Right kidney (tissue), 1 donor: ENCODE measurements at regions not wholly inside any gene's neighbourhood (a gene's known extent, or its start where the extent isn't known, plus 50 kb on each side); places are given as distances from the start of the nearest gene placed in this dataset.

ENCODE experiments used
- DNase-seq: peaks from one replicate; pipeline ENCODE4 v3.0.0-alpha.2; 2016

- DNase-seq: no peak
Observed at GRCh38 chr2:60157283-60157682, 396.2 kb downstream of the BCL11A start.

DNA sequence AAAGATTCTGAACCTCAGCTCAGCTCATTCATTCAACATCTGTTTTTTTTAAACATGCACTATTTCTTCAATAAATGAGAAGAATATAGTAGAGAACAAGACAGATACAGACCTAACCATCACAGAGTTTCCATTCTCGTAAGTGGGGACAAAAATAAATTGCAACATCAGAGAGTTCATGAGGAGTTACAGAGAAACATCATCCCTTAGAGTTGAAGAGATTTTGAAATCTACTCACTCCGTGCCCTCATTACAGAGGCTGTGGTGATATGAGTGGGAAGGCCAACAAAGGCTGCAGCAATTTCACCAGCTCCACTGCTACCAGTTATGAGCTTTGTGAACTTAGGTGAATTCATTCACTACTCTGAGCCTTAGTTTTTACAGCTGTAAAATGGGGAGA, 399.3 kb downstream of the BCL11A start:
- DNase-seq: no peak

DNA sequence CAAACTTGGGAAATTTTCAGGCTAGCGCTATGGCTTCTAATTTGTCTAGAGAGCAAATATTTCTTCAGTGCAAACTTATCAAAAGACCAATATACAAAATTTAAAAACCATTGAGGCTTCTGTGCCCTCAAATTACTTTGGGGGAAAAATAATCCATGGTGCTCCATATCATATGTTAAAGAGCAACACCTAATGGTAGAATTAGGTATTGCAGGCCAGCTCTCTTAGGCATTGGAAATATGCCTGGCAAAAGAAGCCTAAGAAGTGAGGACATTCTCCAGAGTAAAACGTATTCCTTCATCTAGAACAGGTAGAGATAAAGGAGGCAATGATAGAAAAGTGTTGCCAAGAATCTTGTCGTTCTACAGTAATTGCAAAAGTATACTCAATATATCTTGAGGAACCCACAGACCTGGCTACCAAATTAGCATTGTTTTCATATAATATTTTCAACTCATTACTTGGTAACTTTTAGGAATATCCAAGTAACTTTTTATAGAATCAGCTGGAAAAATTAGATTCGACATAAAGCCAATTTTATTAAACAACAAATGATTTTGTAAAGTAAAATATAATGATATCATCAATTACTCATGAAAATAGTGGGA, 401.1 kb downstream of the BCL11A start:
- DNase-seq: no peak

GRCh38 chr2:60149176-60149575, 404.3 kb downstream of the BCL11A start:
- no peak for DNase-seq

- no peak for DNase-seq
Observed at GRCh38 chr2:60148716-60149115, 404.7 kb downstream of the BCL11A start.

DNA sequence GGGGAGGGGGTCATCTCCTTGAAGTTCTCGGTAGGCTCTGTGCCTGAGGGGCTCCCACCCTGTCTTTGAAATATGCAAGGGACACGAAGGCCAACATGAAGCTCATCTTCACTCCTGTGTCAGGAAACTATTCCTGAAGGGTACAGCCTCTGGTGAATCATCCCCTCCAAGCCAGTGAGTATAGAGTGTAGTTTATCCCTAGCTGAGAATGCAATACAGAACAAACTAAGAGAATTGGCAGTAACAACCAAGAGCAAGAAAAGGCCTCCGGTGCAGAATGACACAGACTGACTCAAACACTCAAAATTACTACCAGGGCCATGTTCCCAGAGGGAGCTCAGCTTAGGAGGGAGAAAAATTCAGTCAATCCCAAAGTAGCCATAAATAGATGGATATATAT, 413.3 kb downstream of the BCL11A start:
- DNase-seq: no peak

DNA sequence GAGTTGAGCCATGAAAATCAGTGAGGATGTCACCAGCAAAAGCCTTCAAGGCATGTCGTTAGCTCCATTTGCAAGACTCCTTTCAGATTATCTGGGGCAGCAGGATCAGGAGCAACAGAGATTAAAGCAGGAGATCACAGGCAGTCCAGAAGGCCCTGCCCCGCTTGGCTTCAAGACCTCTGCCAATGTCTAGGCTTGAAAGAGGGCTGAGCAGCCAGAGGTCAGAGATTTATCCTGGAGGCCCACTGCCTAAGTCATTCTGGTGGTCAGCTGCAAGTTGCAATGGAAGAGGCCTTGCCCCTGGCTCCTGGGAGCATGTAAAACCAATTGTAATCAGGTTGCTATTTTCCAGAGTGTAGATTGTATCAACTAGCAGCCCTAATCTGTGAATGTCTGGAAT, 416.5 kb downstream of the BCL11A start:
- DNase-seq: no peak

GRCh38 chr2:60127191-60127590, 426.3 kb downstream of the BCL11A start:
- DNase-seq: no peak

GRCh38 chr2:60125611-60126426, 427.6 kb downstream of the BCL11A start:
- no peak for DNase-seq

DNA sequence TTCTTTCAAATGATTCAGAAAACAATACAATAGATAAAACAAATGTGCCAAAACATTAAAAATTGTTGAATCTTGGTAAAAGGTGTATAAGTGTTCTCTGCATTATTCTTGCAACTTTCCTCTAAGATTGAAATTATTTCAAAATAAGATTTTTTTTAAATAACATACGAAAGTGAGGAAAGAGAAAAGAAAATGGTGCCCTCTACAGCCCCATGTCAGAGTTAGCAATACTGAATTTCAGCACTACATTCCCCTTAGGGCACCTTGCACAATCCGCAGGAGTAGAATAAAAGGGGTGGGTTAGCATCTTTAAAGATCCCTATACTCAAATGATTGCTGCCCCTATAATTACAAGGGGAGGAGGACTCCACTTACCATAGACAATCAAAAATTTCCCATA, 433.7 kb downstream of the BCL11A start:
- no peak for DNase-seq

DNA sequence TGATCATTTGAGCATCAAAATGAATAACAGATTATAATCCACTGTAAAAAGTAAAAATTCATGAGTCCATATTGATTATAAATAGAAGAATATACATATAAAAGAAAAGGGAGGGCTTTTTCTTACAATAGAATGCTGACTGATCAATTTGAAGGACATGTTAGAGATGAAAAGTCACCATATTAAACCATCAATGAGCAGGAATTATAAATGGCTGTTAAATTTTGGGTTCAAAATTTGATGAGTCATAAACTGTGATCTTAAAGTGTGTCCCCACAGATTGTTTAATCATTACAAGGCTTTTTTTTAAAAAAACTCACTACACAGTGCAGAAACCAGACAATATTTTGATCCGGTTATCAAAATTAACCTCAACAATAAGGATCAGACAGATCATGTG, 434.5 kb downstream of the BCL11A start:
- no peak for DNase-seq

DNA sequence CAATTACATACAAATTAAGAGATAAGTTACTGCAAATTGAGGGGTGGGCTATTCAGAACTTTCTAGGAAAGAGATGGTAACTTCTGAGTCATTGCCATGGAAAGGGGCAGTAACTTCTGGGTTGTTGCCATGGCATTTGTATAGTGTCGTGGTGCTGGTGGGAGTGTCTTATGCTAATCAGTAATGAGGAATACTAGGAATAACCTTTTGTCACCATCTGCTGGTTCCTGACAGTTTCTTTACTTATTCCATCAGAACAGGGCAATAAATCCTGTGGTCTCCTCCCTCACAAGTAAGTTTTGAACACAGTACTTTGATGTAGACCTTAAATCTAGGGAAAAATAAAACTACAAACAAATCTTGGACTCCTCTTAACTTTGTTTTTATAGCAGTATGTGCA, 435.4 kb downstream of the BCL11A start:
- no peak for DNase-seq

GRCh38 chr2:60116161-60116875, 437.1 kb downstream of the BCL11A start:
- no peak for DNase-seq

DNA sequence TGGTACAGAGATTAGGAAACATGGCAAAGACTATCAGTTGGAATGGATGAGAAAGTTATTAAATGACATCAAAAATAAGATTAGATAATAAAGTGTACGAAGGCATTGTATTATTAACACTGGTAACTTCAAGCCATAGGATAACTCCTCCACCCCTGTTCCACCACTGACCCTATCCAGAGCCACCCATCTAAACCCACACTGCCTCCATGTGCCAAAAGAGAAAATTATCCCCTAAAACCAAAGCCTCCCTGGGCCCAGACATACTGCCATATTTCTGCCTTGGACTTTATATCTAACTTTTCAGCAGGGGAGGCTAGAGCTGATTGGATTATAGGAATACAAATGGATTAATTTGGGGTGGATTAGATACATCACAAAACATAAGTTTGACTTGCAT, 443.7 kb downstream of the BCL11A start:
- no peak for DNase-seq

- no peak for DNase-seq
Observed at GRCh38 chr2:60106836-60107529, 446.5 kb downstream of the BCL11A start.

GRCh38 chr2:60105906-60106305, 447.5 kb downstream of the BCL11A start:
- DNase-seq: no peak

DNA sequence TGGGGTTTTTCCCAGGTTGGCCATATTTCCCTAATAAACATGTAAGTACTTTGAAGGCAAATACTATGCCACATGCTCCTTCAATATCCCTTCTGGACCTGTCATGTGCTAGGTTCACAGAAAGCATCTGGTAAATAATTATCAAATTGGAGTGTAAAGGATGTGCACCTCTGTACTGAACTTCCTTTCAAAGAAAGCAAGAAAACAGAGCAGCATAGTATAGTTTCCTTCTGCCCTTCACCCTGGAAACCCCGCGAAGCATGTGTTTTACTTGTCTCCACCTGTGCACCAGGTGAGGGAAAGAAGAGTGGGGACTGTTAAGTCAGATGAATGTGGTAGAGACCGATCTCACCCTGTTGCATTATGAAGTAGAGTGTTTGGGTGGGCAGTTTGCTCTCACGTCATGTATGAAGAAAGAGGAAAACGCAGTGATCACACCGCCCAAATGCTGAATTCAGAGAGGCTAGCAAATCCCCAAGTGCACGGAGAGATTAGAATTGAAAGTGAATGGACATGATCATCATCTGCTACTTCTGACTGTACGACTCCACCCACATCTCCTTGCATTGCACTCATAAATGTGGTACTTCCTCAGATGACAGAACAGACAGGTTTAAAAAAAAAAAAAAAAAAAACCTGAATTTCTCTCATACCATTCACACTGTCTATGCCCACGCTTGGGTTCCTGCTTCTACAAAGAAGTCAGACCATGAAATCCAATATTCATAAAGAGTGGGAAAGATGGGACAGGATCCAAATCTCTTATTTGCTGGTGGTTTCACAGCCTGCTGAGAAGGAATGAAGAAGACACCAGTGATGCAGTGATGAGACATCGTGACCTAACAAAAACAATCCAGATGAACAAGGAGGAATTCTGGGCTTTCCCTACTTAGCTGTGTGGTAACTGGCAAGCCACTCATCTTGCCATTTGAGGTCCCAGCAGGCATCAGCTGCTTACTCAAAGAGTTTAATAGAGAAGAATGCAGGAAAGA, 448.6 kb downstream of the BCL11A start:
- no peak for DNase-seq

DNA sequence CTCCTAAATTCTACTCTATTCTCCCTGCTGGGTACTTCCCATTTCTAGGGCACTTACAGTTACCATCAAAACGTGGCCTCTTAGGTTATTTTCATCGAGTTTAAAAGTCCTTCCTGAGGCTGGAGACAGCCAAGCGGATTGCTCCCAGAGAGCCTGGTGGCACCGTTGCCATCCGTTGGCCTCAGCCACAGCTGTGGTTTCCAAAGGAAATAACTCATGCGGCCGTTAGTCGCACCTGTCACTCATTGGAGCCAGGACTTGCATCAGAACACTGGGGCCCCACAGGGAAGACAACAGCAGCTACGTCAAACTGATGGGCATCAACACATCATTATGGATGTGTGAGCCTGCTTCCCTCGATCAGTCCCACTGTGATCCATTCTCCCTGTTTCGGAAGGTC, 453.4 kb downstream of the BCL11A start:
- no peak for DNase-seq

GRCh38 chr2:60098996-60099395, 454.5 kb downstream of the BCL11A start:
- peak; percentile 6 for DNase-seq

- no peak for DNase-seq
Observed at GRCh38 chr2:60097298-60097697, 456.2 kb downstream of the BCL11A start.

- no peak for DNase-seq
Observed at GRCh38 chr2:60096556-60096955, 456.9 kb downstream of the BCL11A start.

DNA sequence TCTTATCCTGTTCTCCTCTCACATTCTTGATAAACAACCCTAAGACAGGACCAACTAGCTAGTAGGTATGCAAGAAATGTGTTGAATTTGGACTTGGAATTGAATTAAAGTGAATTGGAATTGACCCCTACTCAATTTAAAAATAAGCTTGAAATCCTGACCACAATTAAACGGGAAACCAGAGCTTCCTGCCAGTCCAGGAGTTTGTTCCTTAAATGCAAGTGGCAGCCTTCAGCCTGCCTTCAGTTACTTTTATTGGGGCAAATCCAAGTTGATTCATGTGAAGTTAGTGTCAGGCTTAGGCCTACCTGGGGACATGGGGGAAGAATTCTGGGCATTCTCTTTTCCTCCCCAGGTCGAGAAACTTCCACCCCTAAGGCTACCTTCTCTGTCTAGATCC, 457.6 kb downstream of the BCL11A start:
- DNase-seq: no peak
